ENCODE measurements at regions not wholly inside any gene's neighbourhood (a gene's known extent, or its start where the extent isn't known, plus 50 kb on each side); places are given as distances from the start of the nearest gene placed in this dataset.

GRCh38 chr10:124288486-124288885 lies 130.2 kb downstream of the OAT start:
- no peak for DNase-seq

GRCh38 chr10:124287791-124288190 lies 130.9 kb downstream of the OAT start:
- DNase-seq: no peak

GRCh38 chr10:124287071-124287685 lies 131.5 kb downstream of the OAT start:
- DNase-seq: no peak

- DNase-seq: no peak
These were observed 132.1 kb downstream of the OAT start for GRCh38 chr10:124286621-124287020.

- DNase-seq: no peak
These were observed 132.9 kb downstream of the OAT start for GRCh38 chr10:124285587-124286527.

GRCh38 chr10:124283949-124284250 lies 134.8 kb downstream of the OAT start:
- no peak for DNase-seq

GRCh38 chr10:124283215-124283948 lies 135.3 kb downstream of the OAT start:
- DNase-seq: no peak

GRCh38 chr10:124282326-124282725 lies 136.4 kb downstream of the OAT start:
- no peak for DNase-seq

GRCh38 chr10:124281666-124282065 lies 137.1 kb downstream of the OAT start:
- no peak for DNase-seq

- DNase-seq: no peak
These were observed 137.8 kb downstream of the OAT start for GRCh38 chr10:124280916-124281315.

GRCh38 chr10:124279882-124280281 lies 138.8 kb downstream of the OAT start:
- no peak for DNase-seq

GRCh38 chr10:124279298-124279697 lies 139.4 kb downstream of the OAT start:
- DNase-seq: no peak

- DNase-seq: no peak
These were observed 140.4 kb downstream of the OAT start for GRCh38 chr10:124278356-124278755.

- DNase-seq: no peak
These were observed 145.6 kb downstream of the OAT start for GRCh38 chr10:124273141-124273540.

GRCh38 chr10:124271676-124272075 lies 147.0 kb downstream of the OAT start:
- no peak for DNase-seq

- no peak for DNase-seq
These were observed 148.0 kb downstream of the OAT start for GRCh38 chr10:124270530-124271327.

- DNase-seq: no peak
These were observed 149.7 kb downstream of the OAT start for GRCh38 chr10:124268976-124269375.

GRCh38 chr10:124267911-124268549 lies 150.7 kb downstream of the OAT start:
- DNase-seq: no peak

GRCh38 chr10:124267231-124267885 lies 151.4 kb downstream of the OAT start:
- DNase-seq: peak; percentile 52 to 61

- DNase-seq: no peak
These were observed 152.1 kb downstream of the OAT start for GRCh38 chr10:124266468-124267230.

Data from right lung (tissue), 2 donors.